DOHH2 (cell line): ENCODE measurements at regions not wholly inside any gene's neighbourhood (a gene's known extent, or its start where the extent isn't known, plus 50 kb on each side); places are given as distances from the start of the nearest gene placed in this dataset.

Experiments used
- H3F3A ChIP-seq: fragments of 200-600 bp; sonication (generic), shearing (Covaris generic); 2 replicates; pipeline ENCODE4 v1.6.0; 2016; ENCODE audit warnings: antibody characterized with exemption, mild to moderate bottlenecking; ENCODE audit not compliant: control insufficient read depth, insufficient read depth
- H3K27ac ChIP-seq: fragments of 200-600 bp; sonication (generic); 2 replicates; pipeline ENCODE4 v1.5.1; 2014; ENCODE audit warnings: low read depth, mild to moderate bottlenecking, low read length, moderate library complexity
- H3K27me3 ChIP-seq: fragments of 200-600 bp; sonication (generic); 2 replicates; pipeline ENCODE4 v1.6.1; 2014; ENCODE audit warnings: mild to moderate bottlenecking, low read length, mixed read lengths; ENCODE audit not compliant: control insufficient read depth
- H3K36me3 ChIP-seq: fragments of 200-600 bp; sonication (generic); 2 replicates; pipeline ENCODE4 v1.6.1; 2014; ENCODE audit warnings: mild to moderate bottlenecking, low read length, moderate library complexity, mixed read lengths; ENCODE audit not compliant: control insufficient read depth
- H3K4me1 ChIP-seq: fragments of 200-600 bp; sonication (generic); 2 replicates; pipeline ENCODE4 v1.6.1; 2014; ENCODE audit warnings: mild to moderate bottlenecking, low read length, mixed read lengths; ENCODE audit not compliant: control insufficient read depth
- H3K4me2 ChIP-seq: fragments of 200-600 bp; sonication (generic); 2 replicates; pipeline ENCODE4 v1.6.0; 2014; ENCODE audit warnings: mild to moderate bottlenecking, low read length, moderate library complexity
- H3K4me3 ChIP-seq: fragments of 200-600 bp; sonication (generic); 2 replicates; pipeline ENCODE4 v1.5.1; 2014; ENCODE audit warnings: mild to moderate bottlenecking, low read length, mixed read lengths
- H3K79me2 ChIP-seq: fragments of 200-600 bp; sonication (generic); 2 replicates; pipeline ENCODE4 v1.6.1; 2014; ENCODE audit warnings: mild to moderate bottlenecking, low read length, mixed read lengths; ENCODE audit not compliant: control insufficient read depth
- H3K9me2 ChIP-seq: fragments of 200-600 bp; sonication (generic); replicated peaks from 2 replicates; pipeline ENCODE4 v1.6.1; 2014; ENCODE audit warnings: mild to moderate bottlenecking, low read length, mixed read lengths; ENCODE audit not compliant: control insufficient read depth
- H3K9me3 ChIP-seq: fragments of 200-600 bp; sonication (generic); 2 replicates; pipeline ENCODE4 v1.6.1; 2014; ENCODE audit warnings: antibody characterized with exemption, low read length, mixed read lengths; ENCODE audit not compliant: control insufficient read depth, insufficient read depth
- H4K20me1 ChIP-seq: fragments of 200-600 bp; sonication (generic); 2 replicates; pipeline ENCODE4 v1.6.0; 2014; ENCODE audit warnings: low read depth, mild to moderate bottlenecking, antibody characterized with exemption, low read length, moderate library complexity; ENCODE audit not compliant: control insufficient read depth, insufficient read depth
- CTCF ChIP-seq: fragments of 200-600 bp; sonication (generic); IDR thresholded peaks from one replicate; pipeline ENCODE4 v1.5.1; 2014; ENCODE audit warnings: antibody characterized with exemption, mild to moderate bottlenecking, low read depth, low read length; ENCODE audit not compliant: poor library complexity, severe bottlenecking
- EZH2phosphoT487 ChIP-seq: fragments of 200-600 bp; sonication (generic); IDR thresholded peaks from 2 replicates; pipeline ENCODE4 v1.6.1; 2017; ENCODE audit warnings: borderline replicate concordance, mild to moderate bottlenecking, antibody characterized with exemption, low read length, moderate library complexity, mixed read lengths

GRCh38 chr5:97528941-97529340 lies 345.9 kb upstream of the RIOK2 start:
- Histone ChIP-seq H3K4me1 (no peaks in the 10 kb centered on the region), H3K36me3 (no peaks in the 10 kb centered on the region), H3K9me2 (no peaks in the 10 kb centered on the region), H3K9me3 (no peaks in the 10 kb centered on the region), H3F3A (no peaks in the 10 kb centered on the region), H3K27me3 (no peaks in the 10 kb centered on the region), H3K27ac (no peak overlapping the region), H4K20me1 (no peaks in the 10 kb centered on the region), H3K4me2 (no peak overlapping the region), H3K4me3 (no peak overlapping the region), H3K79me2 (no peaks in the 10 kb centered on the region)
- no peak for TF ChIP-seq CTCF
- TF ChIP-seq EZH2phosphoT487: no peak

- no peaks in the 10 kb centered on the region for H3K9me3 ChIP-seq
- H3F3A ChIP-seq: no peaks in the 10 kb centered on the region
- H3K4me2 ChIP-seq: no peak overlapping the region
- no peak overlapping the region for H3K27ac ChIP-seq
- no peaks in the 10 kb centered on the region for H3K9me2 ChIP-seq
- H3K27me3 ChIP-seq: no peaks in the 10 kb centered on the region
- H3K79me2 ChIP-seq: no peaks in the 10 kb centered on the region
- no peaks in the 10 kb centered on the region for H4K20me1 ChIP-seq
- no peak overlapping the region for H3K4me3 ChIP-seq
- no peaks in the 10 kb centered on the region for H3K36me3 ChIP-seq
- H3K4me1 ChIP-seq: no peaks in the 10 kb centered on the region
- TF ChIP-seq EZH2phosphoT487: no peak
- no peak for TF ChIP-seq CTCF
Measured at GRCh38 chr5:97529354-97529985, 346.4 kb upstream of the RIOK2 start.

- H3F3A ChIP-seq: no peaks in the 10 kb centered on the region
- H3K9me2 ChIP-seq: no peaks in the 10 kb centered on the region
- H4K20me1 ChIP-seq: no peaks in the 10 kb centered on the region
- no peak overlapping the region for H3K4me2 ChIP-seq
- H3K4me1 ChIP-seq: no peaks in the 10 kb centered on the region
- no peak for TF ChIP-seq EZH2phosphoT487
- TF ChIP-seq CTCF: no peak
- no peaks in the 10 kb centered on the region for H3K79me2 ChIP-seq
- H3K36me3 ChIP-seq: no peaks in the 10 kb centered on the region
- no peaks in the 10 kb centered on the region for H3K27me3 ChIP-seq
- H3K27ac ChIP-seq: no peak overlapping the region
- no peak overlapping the region for H3K4me3 ChIP-seq
- no peaks in the 10 kb centered on the region for H3K9me3 ChIP-seq
Measured at GRCh38 chr5:97531549-97531948, 348.5 kb upstream of the RIOK2 start.
